Urothelium cell line (cell line): ENCODE measurements at regions not wholly inside any gene's neighbourhood (a gene's known extent, or its start where the extent isn't known, plus 50 kb on each side); places are given as distances from the start of the nearest gene placed in this dataset.
"Not testable (repeated sequence)": the region's sequence is repeated elsewhere in the genome, so short reads cannot be mapped to it uniquely, and the experiment has no call there.

Experiments used
- DNase-seq: peaks from one replicate; pipeline ENCODE4 v3.0.0; 2011; ENCODE audit warnings: low spot score, mixed read lengths
- FAIRE-seq: peaks from 2 replicates; lab custom pipeline; 2011; peaks lifted over from hg19 to GRCh38; lab: Jason Lieb, UNC

GRCh38 chr12:25424211-25424731 lies 128.8 kb downstream of the LMNTD1 start:
- FAIRE-seq (no peak), DNase-seq (no peak)

- no peak for DNase-seq
- FAIRE-seq = no peak
Observed at GRCh38 chr12:25423355-25424050, 129.6 kb downstream of the LMNTD1 start.

GRCh38 chr12:25422241-25422640 lies 130.8 kb downstream of the LMNTD1 start:
- DNase-seq (no peak), FAIRE-seq (no peak)

GRCh38 chr12:25421651-25422167 lies 131.4 kb downstream of the LMNTD1 start:
- no peak for DNase-seq
- no peak for FAIRE-seq

- FAIRE-seq = no peak
- DNase-seq = no peak
Observed at GRCh38 chr12:25420116-25420515, 133.0 kb downstream of the LMNTD1 start.

GRCh38 chr12:25419595-25419994 lies 133.5 kb downstream of the LMNTD1 start:
- DNase-seq = no peak
- no peak for FAIRE-seq

- no peak for FAIRE-seq
- no peak for DNase-seq
Observed at GRCh38 chr12:25417071-25417470, 136.0 kb downstream of the LMNTD1 start.

- no peak for FAIRE-seq
- no peak for DNase-seq
Observed at GRCh38 chr12:25416516-25416915, 136.6 kb downstream of the LMNTD1 start.

- FAIRE-seq = no peak
- no peak for DNase-seq
Observed at GRCh38 chr12:25415004-25415403, 138.1 kb downstream of the LMNTD1 start.

GRCh38 chr12:25412735-25413134 lies 140.3 kb downstream of the LMNTD1 start:
- DNase-seq (no peak), FAIRE-seq (no peak)

GRCh38 chr12:25404955-25405354 lies 148.1 kb downstream of the LMNTD1 start:
- FAIRE-seq = no peak
- no peak for DNase-seq

GRCh38 chr12:25401547-25402345 lies 151.0 kb upstream of the KRAS start:
- FAIRE-seq (no peak), DNase-seq (no peak)

- no peak for FAIRE-seq
- DNase-seq = no peak
Observed at GRCh38 chr12:25397001-25397400, 146.3 kb upstream of the KRAS start.

- FAIRE-seq = no peak
- DNase-seq = no peak
Observed at GRCh38 chr12:25395227-25395626, 144.5 kb upstream of the KRAS start.

- not testable (repeated sequence) for FAIRE-seq, DNase-seq
Observed at GRCh38 chr12:25394775-25395174, 144.0 kb upstream of the KRAS start.

- FAIRE-seq (no peak), DNase-seq (no peak)
Observed at GRCh38 chr12:25394025-25394424, 143.3 kb upstream of the KRAS start.

GRCh38 chr12:25391346-25391745 lies 140.6 kb upstream of the KRAS start:
- FAIRE-seq, DNase-seq: not testable (repeated sequence)

- DNase-seq = no peak
- no peak for FAIRE-seq
Observed at GRCh38 chr12:25388183-25388582, 137.5 kb upstream of the KRAS start.

GRCh38 chr12:25387732-25388050 lies 137.0 kb upstream of the KRAS start:
- DNase-seq = no peak
- no peak for FAIRE-seq

- FAIRE-seq (no peak), DNase-seq (peak; percentile 72)
Observed at GRCh38 chr12:25386831-25387731, 136.4 kb upstream of the KRAS start.

GRCh38 chr12:25384893-25385248 lies 134.1 kb upstream of the KRAS start:
- DNase-seq (no peak), FAIRE-seq (no peak)
